HG02938 (cell line): ENCODE measurements at regions not wholly inside any gene's neighbourhood (a gene's known extent, or its start where the extent isn't known, plus 50 kb on each side); places are given as distances from the start of the nearest gene placed in this dataset.

ENCODE experiments used
- ATAC-seq: cut with Tn5 transposase; IDR thresholded peaks from one replicate; pipeline ENCODE4 v1.9.1; 2021; ENCODE audit warnings: mild to moderate bottlenecking, moderate library complexity; ENCODE audit not compliant: unreplicated experiment

- ATAC-seq = no peak
Observed at GRCh38 chr7:109261781-109262180, 692.1 kb downstream of the DNAJB9 start.

DNA sequence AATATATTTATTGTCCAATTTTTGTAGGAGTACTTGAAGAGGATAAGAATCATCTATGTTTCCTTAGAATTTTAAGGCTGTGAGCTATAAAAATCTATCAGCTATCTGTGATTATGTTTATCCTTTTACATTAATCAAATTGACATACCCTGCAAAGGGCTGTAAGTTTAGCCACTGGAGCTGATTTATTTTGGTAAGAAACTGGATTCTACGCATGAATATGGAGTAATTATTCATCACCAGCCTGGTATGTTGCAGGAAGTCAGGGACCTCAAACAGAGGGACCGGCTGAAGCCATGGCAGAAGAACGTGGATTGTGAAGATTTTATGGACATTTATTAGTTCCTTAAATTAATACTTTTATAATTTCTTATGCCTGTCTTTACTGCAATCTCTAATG, 696.9 kb downstream of the DNAJB9 start:
- ATAC-seq = no peak

- ATAC-seq = no peak
Observed at GRCh38 chr7:109276348-109276747, 706.7 kb downstream of the DNAJB9 start.

DNA sequence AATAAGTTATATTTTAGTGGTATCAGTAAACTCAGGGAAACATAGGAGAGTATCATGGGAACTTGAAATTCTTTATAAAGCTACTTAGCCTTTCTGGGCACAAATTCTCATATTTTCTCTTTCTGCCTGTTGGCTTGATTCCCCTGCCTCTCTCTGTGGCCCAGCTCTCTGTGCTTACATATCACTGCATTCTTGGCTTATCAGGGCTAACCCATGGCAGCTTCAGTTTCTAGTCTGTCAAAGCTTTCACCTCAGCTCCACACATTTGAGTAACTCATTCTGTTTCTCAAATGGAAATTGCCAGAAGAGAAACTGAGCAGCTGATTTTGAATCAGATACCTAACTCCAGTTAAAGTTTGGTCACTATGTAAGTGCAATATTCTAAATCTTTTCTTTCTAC, 713.1 kb downstream of the DNAJB9 start:
- no peak for ATAC-seq

GRCh38 chr7:109284943-109285342, 715.3 kb downstream of the DNAJB9 start:
- ATAC-seq = no peak

GRCh38 chr7:109295158-109295557, 725.5 kb downstream of the DNAJB9 start:
- no peak for ATAC-seq

DNA sequence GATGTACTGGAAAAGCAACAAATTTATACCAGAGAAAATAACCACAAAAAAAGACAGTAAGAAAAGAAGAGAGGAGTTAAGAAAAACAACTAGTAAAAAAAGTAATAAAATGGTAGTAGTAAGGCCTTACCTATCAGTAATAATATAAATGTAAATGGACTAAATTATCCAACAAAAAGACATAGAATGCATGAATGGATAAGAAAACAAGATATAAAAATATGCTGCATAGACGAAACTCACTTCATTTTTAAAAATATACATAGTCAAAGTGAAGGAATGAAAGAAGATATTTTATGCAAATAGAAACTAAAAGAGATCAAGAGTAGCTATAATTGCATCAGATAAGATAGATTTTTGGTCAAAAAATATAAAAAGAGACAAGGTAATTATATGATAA, 739.1 kb downstream of the DNAJB9 start:
- no peak for ATAC-seq

DNA sequence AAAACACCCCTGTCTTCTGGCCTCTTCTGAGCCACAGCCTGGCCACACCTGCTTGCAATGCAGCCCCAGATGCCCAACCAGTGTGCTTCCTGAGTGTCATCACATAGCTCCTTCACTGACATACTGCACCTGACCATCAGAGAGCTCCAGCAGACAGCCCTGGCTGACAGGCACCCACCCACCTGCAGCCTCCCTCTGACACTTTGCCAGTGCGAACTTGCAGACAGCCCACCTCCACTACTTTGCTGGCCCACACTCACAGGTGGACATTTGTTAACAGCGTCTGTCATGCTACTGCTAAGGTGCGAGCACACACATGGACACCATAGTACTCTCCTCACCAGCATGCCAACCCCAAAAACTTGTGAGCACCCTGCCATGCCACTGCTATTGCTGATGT, 740.1 kb downstream of the DNAJB9 start:
- ATAC-seq = no peak

- no peak for ATAC-seq
Observed at GRCh38 chr7:109318136-109318535, 748.5 kb downstream of the DNAJB9 start.

- ATAC-seq = peak; percentile 75
Observed at GRCh38 chr7:109322833-109323232, 753.2 kb downstream of the DNAJB9 start.

- ATAC-seq = no peak
Observed at GRCh38 chr7:109331423-109331822, 761.7 kb downstream of the DNAJB9 start.

GRCh38 chr7:109335951-109336350, 766.3 kb downstream of the DNAJB9 start:
- no peak for ATAC-seq

DNA sequence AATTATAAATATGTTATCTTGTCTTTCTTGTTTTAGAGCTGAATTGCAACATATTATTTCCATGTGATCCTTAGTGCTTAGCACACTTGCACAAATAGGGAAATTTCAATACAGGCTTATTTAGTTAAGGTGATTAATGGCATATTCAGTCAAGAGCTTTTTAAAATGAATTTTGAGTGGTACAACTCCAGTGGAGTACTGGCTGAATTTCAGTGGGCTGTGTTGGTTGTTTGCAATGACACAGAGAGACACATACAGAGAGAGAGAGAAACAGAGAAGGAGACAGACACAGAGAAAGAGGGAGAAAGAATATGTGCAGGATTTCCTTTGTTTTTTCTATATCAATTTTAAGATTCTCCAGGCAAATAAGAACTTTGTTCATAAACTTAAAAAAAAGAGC, 766.9 kb downstream of the DNAJB9 start:
- no peak for ATAC-seq

GRCh38 chr7:109343678-109344077, 774.0 kb downstream of the DNAJB9 start:
- no peak for ATAC-seq

DNA sequence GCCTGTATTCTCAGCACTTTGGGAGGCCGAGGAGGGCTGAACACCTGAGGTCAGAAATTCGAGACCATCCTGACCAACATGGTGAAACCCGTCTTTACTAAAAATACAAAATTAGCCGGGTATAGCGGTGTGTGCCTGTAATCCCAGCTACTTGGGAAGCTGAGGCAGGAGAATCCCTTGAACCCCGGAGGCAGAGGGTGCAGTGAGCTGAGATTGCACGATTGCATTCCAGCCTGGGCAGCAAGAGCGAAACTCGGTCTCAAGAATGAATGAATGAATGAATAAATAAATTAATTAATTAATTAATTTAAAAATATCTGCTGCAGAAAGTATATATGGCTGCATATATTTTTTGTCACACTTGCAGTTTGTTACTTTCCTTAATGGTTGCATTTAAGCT, 781.8 kb downstream of the DNAJB9 start:
- ATAC-seq = no peak

DNA sequence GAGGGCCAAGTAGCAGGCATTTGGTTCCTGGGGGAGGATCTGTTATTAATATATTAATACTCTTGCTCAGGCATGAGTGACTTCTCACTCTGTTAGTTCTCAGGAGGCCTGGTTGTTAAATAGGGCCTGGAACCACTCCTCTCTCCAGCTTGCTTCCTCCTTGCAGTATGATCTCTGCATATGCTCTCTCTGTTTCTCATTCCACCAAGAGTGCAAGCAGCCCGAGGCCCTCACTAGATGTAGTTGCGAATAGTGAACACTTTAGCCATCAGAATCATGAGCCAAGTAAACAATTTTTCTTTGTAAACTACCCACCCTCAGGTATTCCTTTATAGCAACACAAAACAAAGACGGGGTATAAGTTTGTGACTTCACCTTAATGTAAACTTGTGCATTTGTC, 784.3 kb downstream of the DNAJB9 start:
- no peak for ATAC-seq

- no peak for ATAC-seq
Observed at GRCh38 chr7:109354552-109354951, 784.9 kb downstream of the DNAJB9 start.

- ATAC-seq = no peak
Observed at GRCh38 chr7:109375823-109376222, 806.1 kb downstream of the DNAJB9 start.

DNA sequence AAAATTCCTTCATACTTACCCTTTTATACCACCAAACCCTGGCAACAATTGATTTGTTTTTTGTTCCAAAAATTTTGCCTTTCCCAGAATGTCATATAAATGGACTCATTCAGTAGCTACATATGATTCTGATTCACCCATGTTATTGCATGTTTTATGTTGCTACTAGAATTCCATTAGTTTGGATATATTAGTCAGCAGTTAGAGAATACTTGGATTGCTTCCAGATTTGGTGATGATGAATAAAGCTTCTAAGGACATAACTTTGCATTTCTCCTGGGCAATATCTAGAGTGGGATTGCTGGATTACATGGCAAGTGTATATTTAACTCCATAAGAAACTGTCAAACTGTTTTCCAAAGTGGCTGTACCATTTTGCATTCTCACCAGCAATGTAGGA, 806.9 kb downstream of the DNAJB9 start:
- no peak for ATAC-seq

- no peak for ATAC-seq
Observed at GRCh38 chr7:109377076-109377884, 807.6 kb downstream of the DNAJB9 start.

DNA sequence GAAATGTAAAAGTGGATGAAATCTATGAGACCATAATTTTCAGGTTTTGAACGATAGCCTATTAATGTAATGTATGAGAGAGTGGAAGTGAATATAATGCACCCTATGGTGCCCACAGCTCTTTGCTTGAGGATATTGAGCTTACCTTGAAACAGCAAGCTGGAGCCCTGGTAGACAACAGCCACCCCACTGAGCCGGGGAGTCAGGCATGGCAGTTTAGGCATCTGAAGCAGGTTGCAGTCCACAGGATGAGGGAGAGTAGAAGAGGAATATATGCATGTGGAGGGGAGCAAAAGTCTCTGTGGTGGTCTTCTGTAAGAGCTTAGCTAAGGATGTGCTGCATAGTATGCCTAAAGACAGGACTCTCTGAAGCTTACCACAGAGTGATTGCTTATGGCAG, 817.3 kb downstream of the DNAJB9 start:
- no peak for ATAC-seq

DNA sequence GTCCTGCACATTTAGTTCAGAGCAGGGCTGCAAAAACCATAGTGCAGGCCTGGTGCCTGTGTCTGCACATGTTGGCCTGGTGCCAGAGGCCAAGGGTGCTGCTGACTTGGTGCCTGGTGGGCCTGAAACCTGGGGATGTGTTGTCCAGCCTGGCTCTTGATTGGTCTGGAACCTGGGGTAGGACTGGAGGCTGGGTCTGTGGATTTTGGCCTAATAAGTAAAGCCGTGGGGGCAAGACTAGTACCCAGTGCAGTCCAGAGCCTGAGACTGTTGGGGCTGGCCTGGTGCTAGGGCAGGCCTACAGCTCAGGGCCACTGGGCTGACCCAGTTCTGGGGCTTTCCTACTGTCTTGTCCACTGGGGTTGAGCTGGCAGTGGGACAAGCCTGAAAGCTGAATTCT, 817.9 kb downstream of the DNAJB9 start:
- no peak for ATAC-seq

GRCh38 chr7:109391240-109391639, 821.6 kb downstream of the DNAJB9 start:
- ATAC-seq = no peak
